Testis (tissue), 2 donors: ENCODE measurements at regions not wholly inside any gene's neighbourhood (a gene's known extent, or its start where the extent isn't known, plus 50 kb on each side); places are given as distances from the start of the nearest gene placed in this dataset.

ENCODE experiments used
- POLR2A ChIP-seq: fragments of 450-650 bp; IDR thresholded peaks from one replicate; pipeline ENCODE4 v1.6.1; 2017; ENCODE audit warnings: antibody characterized with exemption, mild to moderate bottlenecking, moderate library complexity
- TF ChIP-seq, protein P1 (sequence below), 3 experiments: fragments of 450-650 bp in 2 of 3; fragments of 200-600 bp in 1 of 3; sonication (generic) in 1 of 3; IDR thresholded peaks; one replicate each; pipeline ENCODE4 v1.5.1; 2016 to 2019; ENCODE audit warnings: antibody characterized with exemption in 3 of 3, mild to moderate bottlenecking in 2 of 3, moderate library complexity in 1 of 3

DNA sequence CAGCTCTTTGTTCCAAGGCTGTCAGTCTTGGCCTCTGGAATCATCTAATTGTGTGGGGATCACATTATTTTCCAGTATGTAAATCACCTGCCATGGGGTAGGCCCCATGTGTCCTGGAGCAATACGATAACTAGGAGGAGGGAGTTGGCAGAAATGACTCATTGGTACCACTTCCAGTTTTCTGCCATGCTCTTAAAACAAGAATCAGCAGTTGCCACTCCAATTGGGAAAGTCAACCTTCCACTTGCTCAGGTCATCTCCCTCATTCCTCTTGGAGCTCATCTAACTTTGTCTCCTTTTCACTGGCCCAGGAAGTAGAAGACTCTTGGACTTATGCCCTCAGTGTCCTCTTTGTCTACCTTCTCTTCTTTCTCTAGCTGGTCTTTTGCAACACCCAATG, 487.0 kb downstream of the SLC4A3 start:
- TF ChIP-seq, protein P1, sequence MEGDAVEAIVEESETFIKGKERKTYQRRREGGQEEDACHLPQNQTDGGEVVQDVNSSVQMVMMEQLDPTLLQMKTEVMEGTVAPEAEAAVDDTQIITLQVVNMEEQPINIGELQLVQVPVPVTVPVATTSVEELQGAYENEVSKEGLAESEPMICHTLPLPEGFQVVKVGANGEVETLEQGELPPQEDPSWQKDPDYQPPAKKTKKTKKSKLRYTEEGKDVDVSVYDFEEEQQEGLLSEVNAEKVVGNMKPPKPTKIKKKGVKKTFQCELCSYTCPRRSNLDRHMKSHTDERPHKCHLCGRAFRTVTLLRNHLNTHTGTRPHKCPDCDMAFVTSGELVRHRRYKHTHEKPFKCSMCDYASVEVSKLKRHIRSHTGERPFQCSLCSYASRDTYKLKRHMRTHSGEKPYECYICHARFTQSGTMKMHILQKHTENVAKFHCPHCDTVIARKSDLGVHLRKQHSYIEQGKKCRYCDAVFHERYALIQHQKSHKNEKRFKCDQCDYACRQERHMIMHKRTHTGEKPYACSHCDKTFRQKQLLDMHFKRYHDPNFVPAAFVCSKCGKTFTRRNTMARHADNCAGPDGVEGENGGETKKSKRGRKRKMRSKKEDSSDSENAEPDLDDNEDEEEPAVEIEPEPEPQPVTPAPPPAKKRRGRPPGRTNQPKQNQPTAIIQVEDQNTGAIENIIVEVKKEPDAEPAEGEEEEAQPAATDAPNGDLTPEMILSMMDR (IDR thresholded peaks at IDR 0.05), result no peak
- TF ChIP-seq POLR2A, result no peak
